ENCODE measurements at regions not wholly inside any gene's neighbourhood (a gene's known extent, or its start where the extent isn't known, plus 50 kb on each side); places are given as distances from the start of the nearest gene placed in this dataset.

DNA sequence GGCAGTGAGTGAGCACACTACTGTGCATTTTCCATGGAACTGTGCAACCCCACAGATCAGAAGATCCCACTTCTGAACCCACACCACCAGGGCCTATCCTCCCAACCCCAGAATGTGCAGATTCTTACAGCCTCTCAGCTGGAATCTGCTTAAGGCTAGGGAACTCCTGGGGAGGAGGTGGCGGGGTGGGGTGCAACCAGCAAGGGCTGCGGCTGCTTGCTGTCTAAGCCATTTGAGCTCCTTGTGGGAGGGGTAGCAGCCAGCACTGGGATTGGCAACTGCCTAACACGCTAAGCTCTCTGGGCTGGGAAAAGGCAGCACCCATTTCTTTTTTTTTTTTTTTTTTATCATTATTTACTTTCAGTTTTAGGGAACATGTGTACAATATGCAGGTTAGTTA is 353.3 kb downstream of the RAB28 start:
- Histone ChIP-seq H3K79me2 (ENCODE audit: insufficient read depth, low read depth) (no peaks in the 10 kb centered on the region), H3K27me3 (ENCODE audit: insufficient read depth, low read depth) (no peaks in the 10 kb centered on the region), H3K36me3 (ENCODE audit: insufficient read depth) (no peaks in the 10 kb centered on the region), H3K9ac (no peak overlapping the region), H3K27ac (no peak overlapping the region), H4K20me1 (ENCODE audit: insufficient read depth) (no peaks in the 10 kb centered on the region), H3K4me3 (IDR thresholded peaks at IDR 0.05; ENCODE audit: insufficient read depth, low read depth, low read length) (no peak overlapping the region), H3K4me2 (no peak overlapping the region), H3K4me1 (ENCODE audit: low read depth, poor library complexity, severe bottlenecking) (no peaks in the 10 kb centered on the region), H2AFZ (ENCODE audit: low read depth) (no peak overlapping the region)
- TF ChIP-seq, protein P1, sequence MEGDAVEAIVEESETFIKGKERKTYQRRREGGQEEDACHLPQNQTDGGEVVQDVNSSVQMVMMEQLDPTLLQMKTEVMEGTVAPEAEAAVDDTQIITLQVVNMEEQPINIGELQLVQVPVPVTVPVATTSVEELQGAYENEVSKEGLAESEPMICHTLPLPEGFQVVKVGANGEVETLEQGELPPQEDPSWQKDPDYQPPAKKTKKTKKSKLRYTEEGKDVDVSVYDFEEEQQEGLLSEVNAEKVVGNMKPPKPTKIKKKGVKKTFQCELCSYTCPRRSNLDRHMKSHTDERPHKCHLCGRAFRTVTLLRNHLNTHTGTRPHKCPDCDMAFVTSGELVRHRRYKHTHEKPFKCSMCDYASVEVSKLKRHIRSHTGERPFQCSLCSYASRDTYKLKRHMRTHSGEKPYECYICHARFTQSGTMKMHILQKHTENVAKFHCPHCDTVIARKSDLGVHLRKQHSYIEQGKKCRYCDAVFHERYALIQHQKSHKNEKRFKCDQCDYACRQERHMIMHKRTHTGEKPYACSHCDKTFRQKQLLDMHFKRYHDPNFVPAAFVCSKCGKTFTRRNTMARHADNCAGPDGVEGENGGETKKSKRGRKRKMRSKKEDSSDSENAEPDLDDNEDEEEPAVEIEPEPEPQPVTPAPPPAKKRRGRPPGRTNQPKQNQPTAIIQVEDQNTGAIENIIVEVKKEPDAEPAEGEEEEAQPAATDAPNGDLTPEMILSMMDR (conservative IDR thresholded peaks at IDR 0.05; ENCODE audit: low read depth, low read length): no peak

- no peaks in the 10 kb centered on the region for H3K36me3 ChIP-seq (ENCODE audit: insufficient read depth)
These were observed 355.0 kb downstream of the RAB28 start for GRCh38 chr4:13129095-13129494.

GRCh38 chr4:13126976-13127910 is 356.9 kb downstream of the RAB28 start:
- Histone ChIP-seq H2AFZ (ENCODE audit: low read depth) (no peak overlapping the region), H3K27ac (no peak overlapping the region), H3K27me3 (ENCODE audit: insufficient read depth, low read depth) (no peaks in the 10 kb centered on the region), H3K4me3 (IDR thresholded peaks at IDR 0.05; ENCODE audit: insufficient read depth, low read depth, low read length) (no peak overlapping the region), H3K79me2 (ENCODE audit: insufficient read depth, low read depth) (no peaks in the 10 kb centered on the region), H4K20me1 (ENCODE audit: insufficient read depth) (no peaks in the 10 kb centered on the region), H3K4me2 (no peak overlapping the region), H3K9ac (no peak overlapping the region), H3K4me1 (ENCODE audit: low read depth, poor library complexity, severe bottlenecking) (no peaks in the 10 kb centered on the region), H3K36me3 (ENCODE audit: insufficient read depth) (no peaks in the 10 kb centered on the region)
- TF ChIP-seq, protein P1 (conservative IDR thresholded peaks at IDR 0.05; ENCODE audit: low read depth, low read length): no peak

More at GRCh38 chr4:13129095-13129494, 355.0 kb downstream of the RAB28 start:
- H3K79me2 ChIP-seq (ENCODE audit: insufficient read depth, low read depth): no peaks in the 10 kb centered on the region
- H3K4me2 ChIP-seq: no peak overlapping the region
- H3K27ac ChIP-seq: no peak overlapping the region
- TF ChIP-seq, protein P1 (conservative IDR thresholded peaks at IDR 0.05; ENCODE audit: low read depth, low read length): no peak
- no peak overlapping the region for H3K4me3 ChIP-seq (IDR thresholded peaks at IDR 0.05; ENCODE audit: insufficient read depth, low read depth, low read length)
- no peak overlapping the region for H2AFZ ChIP-seq (ENCODE audit: low read depth)
- H4K20me1 ChIP-seq (ENCODE audit: insufficient read depth): no peaks in the 10 kb centered on the region
- no peaks in the 10 kb centered on the region for H3K27me3 ChIP-seq (ENCODE audit: insufficient read depth, low read depth)
- no peak overlapping the region for H3K9ac ChIP-seq
- no peaks in the 10 kb centered on the region for H3K4me1 ChIP-seq (ENCODE audit: low read depth, poor library complexity, severe bottlenecking)

GRCh38 chr4:13118633-13119032 is 365.5 kb downstream of the RAB28 start:
- no peak overlapping the region for H2AFZ ChIP-seq (ENCODE audit: low read depth)
- H3K9ac ChIP-seq: no peak overlapping the region
- no peaks in the 10 kb centered on the region for H4K20me1 ChIP-seq (ENCODE audit: insufficient read depth)
- no peak overlapping the region for H3K27ac ChIP-seq
- no peak overlapping the region for H3K4me2 ChIP-seq
- H3K4me3 ChIP-seq (IDR thresholded peaks at IDR 0.05; ENCODE audit: insufficient read depth, low read depth, low read length): no peak overlapping the region
- H3K4me1 ChIP-seq (ENCODE audit: low read depth, poor library complexity, severe bottlenecking): no peaks in the 10 kb centered on the region
- H3K79me2 ChIP-seq (ENCODE audit: insufficient read depth, low read depth): no peaks in the 10 kb centered on the region
- no peaks in the 10 kb centered on the region for H3K36me3 ChIP-seq (ENCODE audit: insufficient read depth)
- TF ChIP-seq, protein P1 (conservative IDR thresholded peaks at IDR 0.05; ENCODE audit: low read depth, low read length): no peak
- no peaks in the 10 kb centered on the region for H3K27me3 ChIP-seq (ENCODE audit: insufficient read depth, low read depth)

Data from KMS-11 (cell line).